ENCODE measurements at regions not wholly inside any gene's neighbourhood (a gene's known extent, or its start where the extent isn't known, plus 50 kb on each side); places are given as distances from the start of the nearest gene placed in this dataset.

DNA sequence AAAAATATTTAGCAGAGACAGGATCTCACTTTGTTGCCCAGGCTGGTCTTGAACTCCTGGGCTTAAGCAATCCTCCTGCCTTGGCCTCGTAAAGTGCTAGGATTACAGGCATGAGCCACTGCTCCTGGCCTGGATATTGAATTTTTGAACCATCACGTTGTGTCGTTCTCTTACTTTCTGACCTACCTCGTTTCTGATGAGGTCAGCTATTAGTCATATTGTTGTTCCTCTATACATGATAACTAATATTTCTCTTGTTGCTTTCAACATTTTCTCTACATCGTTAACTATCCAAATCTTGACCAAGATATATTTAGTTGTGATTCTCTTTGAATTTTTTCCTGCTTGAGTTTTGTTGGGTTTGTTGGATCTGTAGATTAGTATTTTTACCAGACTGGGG lies 541.3 kb upstream of the SOX11 start:
- H3K27ac ChIP-seq: no peak overlapping the region
- TF ChIP-seq EZH2phosphoT487 (IDR thresholded peaks at IDR 0.05) (no peak), EZH2 (IDR thresholded peaks at IDR 0.05) (no peak)
- TF ChIP-seq, protein P1, sequence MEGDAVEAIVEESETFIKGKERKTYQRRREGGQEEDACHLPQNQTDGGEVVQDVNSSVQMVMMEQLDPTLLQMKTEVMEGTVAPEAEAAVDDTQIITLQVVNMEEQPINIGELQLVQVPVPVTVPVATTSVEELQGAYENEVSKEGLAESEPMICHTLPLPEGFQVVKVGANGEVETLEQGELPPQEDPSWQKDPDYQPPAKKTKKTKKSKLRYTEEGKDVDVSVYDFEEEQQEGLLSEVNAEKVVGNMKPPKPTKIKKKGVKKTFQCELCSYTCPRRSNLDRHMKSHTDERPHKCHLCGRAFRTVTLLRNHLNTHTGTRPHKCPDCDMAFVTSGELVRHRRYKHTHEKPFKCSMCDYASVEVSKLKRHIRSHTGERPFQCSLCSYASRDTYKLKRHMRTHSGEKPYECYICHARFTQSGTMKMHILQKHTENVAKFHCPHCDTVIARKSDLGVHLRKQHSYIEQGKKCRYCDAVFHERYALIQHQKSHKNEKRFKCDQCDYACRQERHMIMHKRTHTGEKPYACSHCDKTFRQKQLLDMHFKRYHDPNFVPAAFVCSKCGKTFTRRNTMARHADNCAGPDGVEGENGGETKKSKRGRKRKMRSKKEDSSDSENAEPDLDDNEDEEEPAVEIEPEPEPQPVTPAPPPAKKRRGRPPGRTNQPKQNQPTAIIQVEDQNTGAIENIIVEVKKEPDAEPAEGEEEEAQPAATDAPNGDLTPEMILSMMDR (IDR thresholded peaks at IDR 0.05): no peak
- no peaks in the 10 kb centered on the region for H3K27me3 Mint-ChIP-seq (ENCODE audit: insufficient read depth, low read depth)
- no peak overlapping the region for H3K4me3 ChIP-seq
- no peaks in the 10 kb centered on the region for H3K27me3 ChIP-seq
- peaks cover 3% of the 10 kb centered on the region for H3K36me3 Mint-ChIP-seq
- no peak overlapping the region for H3K4me3 Mint-ChIP-seq
- DNase-seq (ENCODE audit: low spot score): no peak
- no peak overlapping the region for H3K4me2 ChIP-seq
- no peaks in the 10 kb centered on the region for H4K20me1 ChIP-seq (ENCODE audit: low read depth)
- no peak overlapping the region for H3K27ac Mint-ChIP-seq
- H3K4me1 ChIP-seq: no peaks in the 10 kb centered on the region
- no peaks in the 10 kb centered on the region for H3K4me1 Mint-ChIP-seq
- no peak overlapping the region for H3K9ac ChIP-seq
- H3F3A ChIP-seq (ENCODE audit: low read depth): no peaks in the 10 kb centered on the region
- no peaks in the 10 kb centered on the region for H3K79me2 ChIP-seq (ENCODE audit: low read depth)
- H3K9me3 ChIP-seq (ENCODE audit: low read depth): no peaks in the 10 kb centered on the region
- peaks cover 13% of the 10 kb centered on the region for H3K9me3 Mint-ChIP-seq
- H2AFZ ChIP-seq (replicated peaks): no peak overlapping the region
- H3K36me3 ChIP-seq: no peaks in the 10 kb centered on the region

DNA sequence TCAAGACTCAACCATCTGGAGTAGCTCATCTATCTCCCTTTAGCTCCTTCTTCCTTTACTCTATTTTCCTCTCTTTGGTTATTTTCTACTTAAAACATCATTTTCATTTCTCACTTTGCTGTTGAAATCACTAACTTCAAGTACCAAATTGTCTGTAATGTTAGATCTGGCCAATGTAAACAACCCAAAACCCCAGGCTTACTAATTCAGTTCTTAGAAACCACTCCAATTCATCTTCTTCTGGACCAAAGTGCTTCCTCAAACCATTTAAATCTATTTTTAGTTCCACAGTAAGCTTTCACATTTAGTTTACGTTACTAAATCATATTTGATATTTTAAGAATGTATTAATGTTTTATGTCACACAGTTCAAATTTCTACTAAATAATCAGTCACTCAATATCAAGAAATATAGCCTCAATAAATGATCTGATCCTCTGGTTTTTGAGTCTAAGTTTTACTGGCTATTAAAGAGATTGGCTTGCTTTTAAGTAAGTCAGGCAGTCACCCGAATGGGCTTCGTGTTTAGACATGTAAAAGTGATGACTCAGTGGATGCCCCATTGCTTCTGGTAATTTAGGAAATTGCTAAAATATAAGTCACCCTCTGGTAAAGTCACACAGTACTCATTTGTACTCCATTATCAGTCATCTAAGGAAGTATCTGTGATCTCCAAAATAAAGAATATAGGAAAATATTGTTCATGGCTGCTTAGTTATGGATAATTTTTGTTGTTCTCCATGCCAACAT lies 527.2 kb upstream of the SOX11 start:
- Mint-ChIP-seq H3K27me3 (ENCODE audit: insufficient read depth, low read depth) (peaks cover 8% of the 10 kb centered on the region), H3K4me1 (peaks cover 2% of the 10 kb centered on the region), H3K4me3 (no peak overlapping the region), H3K36me3 (no peaks in the 10 kb centered on the region), H3K9me3 (peaks cover 6% of the 10 kb centered on the region), H3K27ac (no peak overlapping the region)
- Histone ChIP-seq H3K4me3 (no peak overlapping the region), H4K20me1 (ENCODE audit: low read depth) (no peaks in the 10 kb centered on the region), H3K9me3 (ENCODE audit: low read depth) (no peaks in the 10 kb centered on the region), H3K27ac (no peak overlapping the region), H3K36me3 (no peaks in the 10 kb centered on the region), H3K4me2 (no peak overlapping the region), H2AFZ (replicated peaks) (no peak overlapping the region), H3F3A (ENCODE audit: low read depth) (no peaks in the 10 kb centered on the region), H3K27me3 (no peaks in the 10 kb centered on the region), H3K79me2 (ENCODE audit: low read depth) (no peaks in the 10 kb centered on the region), H3K9ac (no peak overlapping the region), H3K4me1 (no peaks in the 10 kb centered on the region)
- DNase-seq (ENCODE audit: low spot score): no peak
- TF ChIP-seq EZH2 (IDR thresholded peaks at IDR 0.05): no peak
- TF ChIP-seq, protein P1 (IDR thresholded peaks at IDR 0.05): no peak
- TF ChIP-seq EZH2phosphoT487 (IDR thresholded peaks at IDR 0.05): no peak

DNA sequence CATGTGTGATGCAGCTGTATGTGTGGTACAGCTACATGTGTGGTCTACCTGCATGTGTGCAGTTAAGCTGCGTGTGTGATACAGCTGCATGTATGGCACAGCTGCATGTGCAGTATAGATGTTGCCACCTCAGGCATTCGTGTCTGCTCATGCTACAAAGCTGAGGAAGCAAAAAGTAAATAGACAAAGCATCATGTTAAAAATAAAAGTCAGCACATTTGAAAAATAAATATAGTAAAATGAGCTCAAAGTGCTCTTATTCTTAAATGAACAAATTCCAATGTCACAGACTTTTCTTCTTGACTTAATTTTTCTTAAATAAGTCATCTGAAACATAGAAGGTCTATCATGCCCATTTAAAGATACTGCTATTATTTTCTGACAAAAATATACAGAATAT lies 519.3 kb upstream of the SOX11 start:
- no peak overlapping the region for H3K4me3 Mint-ChIP-seq
- no peaks in the 10 kb centered on the region for H3K27me3 ChIP-seq
- H3K9ac ChIP-seq: no peak overlapping the region
- H3K4me1 Mint-ChIP-seq: no peaks in the 10 kb centered on the region
- no peaks in the 10 kb centered on the region for H3K79me2 ChIP-seq (ENCODE audit: low read depth)
- no peak overlapping the region for H2AFZ ChIP-seq (replicated peaks)
- H3K4me2 ChIP-seq: no peak overlapping the region
- H3K36me3 ChIP-seq: no peaks in the 10 kb centered on the region
- no peaks in the 10 kb centered on the region for H3K9me3 ChIP-seq (ENCODE audit: low read depth)
- H3K4me1 ChIP-seq: no peaks in the 10 kb centered on the region
- H4K20me1 ChIP-seq (ENCODE audit: low read depth): no peaks in the 10 kb centered on the region
- H3K27ac Mint-ChIP-seq: no peak overlapping the region
- DNase-seq (ENCODE audit: low spot score): no peak
- no peaks in the 10 kb centered on the region for H3K36me3 Mint-ChIP-seq
- H3K9me3 Mint-ChIP-seq: no peaks in the 10 kb centered on the region
- no peaks in the 10 kb centered on the region for H3F3A ChIP-seq (ENCODE audit: low read depth)
- H3K27ac ChIP-seq: no peak overlapping the region
- peaks cover 3% of the 10 kb centered on the region for H3K27me3 Mint-ChIP-seq (ENCODE audit: insufficient read depth, low read depth)
- TF ChIP-seq EZH2 (IDR thresholded peaks at IDR 0.05) (no peak), EZH2phosphoT487 (IDR thresholded peaks at IDR 0.05) (no peak)
- TF ChIP-seq, protein P1 (IDR thresholded peaks at IDR 0.05): no peak
- H3K4me3 ChIP-seq: no peak overlapping the region

All from neural progenitor cell (in vitro differentiated cells).